ENCODE measurements at regions not wholly inside any gene's neighbourhood (a gene's known extent, or its start where the extent isn't known, plus 50 kb on each side); places are given as distances from the start of the nearest gene placed in this dataset.
"Not testable (repeated sequence)": the region's sequence is repeated elsewhere in the genome, so short reads cannot be mapped to it uniquely, and the experiment has no call there.

GRCh38 chr2:208608122-208608835, 201.7 kb downstream of the PTH2R start:
- no peak for FAIRE-seq

- FAIRE-seq: no peak
Measured at GRCh38 chr2:208609166-208609804, 202.7 kb downstream of the PTH2R start.

GRCh38 chr2:208615675-208616074, 209.1 kb downstream of the PTH2R start:
- not testable (repeated sequence) for FAIRE-seq

GRCh38 chr2:208618220-208618619, 211.6 kb downstream of the PTH2R start:
- FAIRE-seq: no peak

GRCh38 chr2:208619993-208620392, 213.4 kb downstream of the PTH2R start:
- no peak for FAIRE-seq

GRCh38 chr2:208620487-208620978, 213.9 kb downstream of the PTH2R start:
- FAIRE-seq: no peak

- no peak for FAIRE-seq
Measured at GRCh38 chr2:208627110-208627884, 220.7 kb downstream of the PTH2R start.

- FAIRE-seq: no peak
Measured at GRCh38 chr2:208627916-208628315, 221.3 kb downstream of the PTH2R start.

GRCh38 chr2:208638059-208638458, 231.5 kb downstream of the PTH2R start:
- FAIRE-seq: no peak

- no peak for FAIRE-seq
Measured at GRCh38 chr2:208642125-208642779, 235.7 kb downstream of the PTH2R start.

GRCh38 chr2:208643145-208643544, 236.6 kb downstream of the PTH2R start:
- FAIRE-seq: no peak

- FAIRE-seq: no peak
Measured at GRCh38 chr2:208645226-208645625, 238.6 kb downstream of the PTH2R start.

- no peak for FAIRE-seq
Measured at GRCh38 chr2:208648368-208648767, 241.8 kb downstream of the PTH2R start.

- no peak for FAIRE-seq
Measured at GRCh38 chr2:208653383-208653782, 246.8 kb downstream of the PTH2R start.

GRCh38 chr2:208654056-208654455, 247.5 kb downstream of the PTH2R start:
- FAIRE-seq: no peak

GRCh38 chr2:208657468-208657867, 250.9 kb downstream of the PTH2R start:
- FAIRE-seq: no peak

GRCh38 chr2:208669394-208669793, 262.8 kb downstream of the PTH2R start:
- no peak for FAIRE-seq

- no peak for FAIRE-seq
Measured at GRCh38 chr2:208671284-208671683, 264.7 kb downstream of the PTH2R start.

- FAIRE-seq: no peak
Measured at GRCh38 chr2:208671886-208672680, 265.5 kb downstream of the PTH2R start.

- FAIRE-seq: no peak
Measured at GRCh38 chr2:208673631-208674030, 267.0 kb downstream of the PTH2R start.

GRCh38 chr2:208674919-208675318, 268.3 kb downstream of the PTH2R start:
- no peak for FAIRE-seq

- not testable (repeated sequence) for FAIRE-seq
Measured at GRCh38 chr2:208685929-208686328, 279.3 kb downstream of the PTH2R start.

Data from colon (tissue), 2 donors.